WTC11 (cell line): ENCODE measurements at regions not wholly inside any gene's neighbourhood (a gene's known extent, or its start where the extent isn't known, plus 50 kb on each side); places are given as distances from the start of the nearest gene placed in this dataset.

Experiments
- ATAC-seq: fragments of 200-7000 bp; cut with Tn5 transposase; 2 replicates; pipeline ENCODE4 v1.10.0; 2021; ENCODE audit warnings: mild to moderate bottlenecking, moderate library complexity
- CTCF ChIA-PET: fragments of 300-600 bp; sonication (Branson Sonifier 250); formaldehyde crosslinking; loops from one replicate; lab custom pipeline; 2021; ENCODE audit warnings: antibody characterized with exemption; lab: Charles Lee
- POLR2A ChIA-PET: fragments of 350-600 bp; sonication (Branson Sonifier 250); formaldehyde crosslinking; loops from one replicate; lab custom pipeline; 2021; ENCODE audit warnings: antibody characterized with exemption; lab: Charles Lee
- DNase-seq: peaks from one replicate; pipeline ENCODE4 v3.0.0; 2021; ENCODE audit warnings: low spot score
- H3K27ac Mint-ChIP-seq: 2 replicates; pipeline ENCODE4 v1.8.0; 2021; ENCODE audit warnings: mixed read lengths
- H3K27me3 Mint-ChIP-seq: 2 replicates; pipeline ENCODE4 v1.8.0; 2021; ENCODE audit warnings: low read depth, mild to moderate bottlenecking, moderate library complexity, mixed read lengths
- H3K36me3 Mint-ChIP-seq: 2 replicates; pipeline ENCODE4 v1.8.0; 2021; ENCODE audit warnings: mixed read lengths
- H3K4me1 Mint-ChIP-seq: 2 replicates; pipeline ENCODE4 v1.8.0; 2022; ENCODE audit warnings: mixed read lengths
- H3K4me3 Mint-ChIP-seq: 2 replicates; pipeline ENCODE4 v1.8.0; 2021; ENCODE audit warnings: mild to moderate bottlenecking, moderate library complexity, mixed read lengths
- H3K9me3 Mint-ChIP-seq: 2 replicates; pipeline ENCODE4 v1.8.0; 2021; ENCODE audit warnings: mixed read lengths
- ATF1 ChIP-seq: sonication (generic); formaldehyde crosslinking; IDR thresholded peaks from 2 replicates; pipeline ENCODE4 v1.8.1; 2023; ENCODE audit warnings: mild to moderate bottlenecking, moderate library complexity, missing genetic modification reagents
- ATF6 ChIP-seq: sonication (generic); formaldehyde crosslinking; IDR thresholded peaks from 2 replicates; pipeline ENCODE4 v1.8.1; 2023; ENCODE audit warnings: mild to moderate bottlenecking, missing genetic modification reagents
- E2F4 ChIP-seq: sonication (generic); formaldehyde crosslinking; IDR thresholded peaks from 2 replicates; pipeline ENCODE4 v1.8.1; 2022; ENCODE audit warnings: low read depth, mild to moderate bottlenecking, moderate library complexity, missing genetic modification reagents, borderline replicate concordance
- EMX1 ChIP-seq: fragments of 250-450 bp; sonication (Bioruptor Pico); IDR thresholded peaks from 2 replicates; pipeline ENCODE4 v1.8.0; 2021; ENCODE audit warnings: mild to moderate bottlenecking
- FOXJ3 ChIP-seq: sonication (generic); formaldehyde crosslinking; IDR thresholded peaks from 2 replicates; pipeline ENCODE4 v1.9.0; 2021; ENCODE audit warnings: missing genetic modification reagents, mild to moderate bottlenecking, borderline replicate concordance
- GABPB1 ChIP-seq: sonication (generic); formaldehyde crosslinking; IDR thresholded peaks from 2 replicates; pipeline ENCODE4 v1.8.1; 2023; ENCODE audit warnings: mild to moderate bottlenecking, missing genetic modification reagents
- HMGA2 ChIP-seq: fragments of 250-450 bp; sonication (Bioruptor Pico); IDR thresholded peaks from 2 replicates; pipeline ENCODE4 v1.4.0; 2021; ENCODE audit warnings: mild to moderate bottlenecking, moderate library complexity
- KAT7 ChIP-seq: sonication (generic); formaldehyde crosslinking; IDR thresholded peaks from 2 replicates; pipeline ENCODE4 v1.8.1; 2023; ENCODE audit warnings: missing genetic modification reagents, mild to moderate bottlenecking, borderline replicate concordance
- MXD4 ChIP-seq: fragments of 250-450 bp; sonication (Bioruptor Pico); IDR thresholded peaks from 2 replicates; pipeline ENCODE4 v1.8.0; 2021; ENCODE audit warnings: mild to moderate bottlenecking, moderate library complexity, borderline replicate concordance
- NFE2L1 ChIP-seq: sonication (generic); formaldehyde crosslinking; IDR thresholded peaks from 2 replicates; pipeline ENCODE4 v1.8.1; 2023; ENCODE audit warnings: missing genetic modification reagents
- NR3C1 ChIP-seq: sonication (generic); formaldehyde crosslinking; conservative IDR thresholded peaks from 2 replicates; pipeline ENCODE4 v1.8.1; 2023; ENCODE audit warnings: low read depth, mild to moderate bottlenecking, missing genetic modification reagents
- PREB ChIP-seq: sonication (generic); formaldehyde crosslinking; IDR thresholded peaks from 2 replicates; pipeline ENCODE4 v1.8.1; 2022; ENCODE audit warnings: mild to moderate bottlenecking, missing genetic modification reagents, moderate library complexity, borderline replicate concordance
- TEAD4 ChIP-seq: sonication (generic); formaldehyde crosslinking; IDR thresholded peaks from 2 replicates; pipeline ENCODE4 v1.8.0; 2022; ENCODE audit warnings: mild to moderate bottlenecking, missing genetic modification reagents
- ZBTB21 ChIP-seq: sonication (generic); formaldehyde crosslinking; IDR thresholded peaks from 2 replicates; pipeline ENCODE4 v1.8.1; 2023; ENCODE audit warnings: mild to moderate bottlenecking, missing genetic modification reagents, borderline replicate concordance
- ZNF138 ChIP-seq: sonication (generic); formaldehyde crosslinking; conservative IDR thresholded peaks from 2 replicates; pipeline ENCODE4 v1.8.1; 2022; ENCODE audit warnings: mild to moderate bottlenecking, moderate library complexity, missing genetic modification reagents
- ZNF219 ChIP-seq: sonication (generic); formaldehyde crosslinking; IDR thresholded peaks from 2 replicates; pipeline ENCODE4 v1.8.0; 2023; ENCODE audit warnings: missing genetic modification reagents, mild to moderate bottlenecking, borderline replicate concordance
- ZNF423 ChIP-seq: fragments of 250-450 bp; sonication (Bioruptor Pico); IDR thresholded peaks from 2 replicates; pipeline ENCODE4 v2.1.2; 2022; ENCODE audit warnings: mild to moderate bottlenecking, moderate library complexity
- ZSCAN18 ChIP-seq: fragments of 250-450 bp; sonication (Bioruptor Pico); IDR thresholded peaks from 2 replicates; pipeline ENCODE4 v2.1.2; 2022; ENCODE audit warnings: mild to moderate bottlenecking, moderate library complexity
- TF ChIP-seq, protein P1 (sequence below): sonication (generic); formaldehyde crosslinking; IDR thresholded peaks from 2 replicates; pipeline ENCODE4 v1.8.1; 2023; ENCODE audit warnings: mild to moderate bottlenecking, missing genetic modification reagents, borderline replicate concordance

DNA sequence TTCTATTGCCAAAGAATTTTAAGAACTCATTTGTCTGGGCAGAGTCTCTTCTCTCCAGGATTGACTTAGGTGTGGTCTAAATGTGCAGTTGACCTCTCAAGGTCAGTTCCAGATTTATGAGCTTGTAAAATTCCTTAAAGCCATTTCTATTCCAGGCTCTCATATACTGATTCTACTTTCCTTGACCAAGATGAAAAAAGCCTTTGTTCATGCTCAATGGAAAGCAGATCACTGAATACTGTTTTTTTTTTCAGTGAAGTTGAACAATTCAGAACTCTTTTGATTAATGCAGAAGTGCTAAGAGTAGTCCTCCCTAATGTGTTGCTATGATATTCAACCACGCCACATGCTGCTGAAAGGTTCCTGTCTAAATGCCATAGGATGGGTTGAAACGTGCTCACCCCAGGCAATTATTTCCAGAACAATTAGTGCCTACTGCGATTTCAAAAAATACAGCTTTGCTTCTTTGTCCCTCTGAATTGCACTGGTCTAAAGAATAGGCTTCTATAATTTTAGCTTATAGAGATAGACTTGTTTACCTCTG is 312.4 kb upstream of the PABPC5 start:
- ChIA-PET CTCF (no interaction called here), POLR2A (no interaction called here)
- no peak for ATAC-seq
- Mint-ChIP-seq H3K9me3 (peaks cover 1% of the 10 kb centered on the region), H3K27me3 (no peaks in the 10 kb centered on the region), H3K27ac (no peak overlapping the region), H3K4me1 (no peaks in the 10 kb centered on the region), H3K36me3 (no peaks in the 10 kb centered on the region), H3K4me3 (no peak overlapping the region)
- DNase-seq = no peak
- TF ChIP-seq TEAD4 (CRISPR knock-in tag) = no peak
- no peak for TF ChIP-seq ATF6
- TF ChIP-seq ZBTB21 (CRISPR knock-in tag) = no peak
- no peak for TF ChIP-seq NFE2L1 (CRISPR knock-in tag)
- TF ChIP-seq, protein P1, sequence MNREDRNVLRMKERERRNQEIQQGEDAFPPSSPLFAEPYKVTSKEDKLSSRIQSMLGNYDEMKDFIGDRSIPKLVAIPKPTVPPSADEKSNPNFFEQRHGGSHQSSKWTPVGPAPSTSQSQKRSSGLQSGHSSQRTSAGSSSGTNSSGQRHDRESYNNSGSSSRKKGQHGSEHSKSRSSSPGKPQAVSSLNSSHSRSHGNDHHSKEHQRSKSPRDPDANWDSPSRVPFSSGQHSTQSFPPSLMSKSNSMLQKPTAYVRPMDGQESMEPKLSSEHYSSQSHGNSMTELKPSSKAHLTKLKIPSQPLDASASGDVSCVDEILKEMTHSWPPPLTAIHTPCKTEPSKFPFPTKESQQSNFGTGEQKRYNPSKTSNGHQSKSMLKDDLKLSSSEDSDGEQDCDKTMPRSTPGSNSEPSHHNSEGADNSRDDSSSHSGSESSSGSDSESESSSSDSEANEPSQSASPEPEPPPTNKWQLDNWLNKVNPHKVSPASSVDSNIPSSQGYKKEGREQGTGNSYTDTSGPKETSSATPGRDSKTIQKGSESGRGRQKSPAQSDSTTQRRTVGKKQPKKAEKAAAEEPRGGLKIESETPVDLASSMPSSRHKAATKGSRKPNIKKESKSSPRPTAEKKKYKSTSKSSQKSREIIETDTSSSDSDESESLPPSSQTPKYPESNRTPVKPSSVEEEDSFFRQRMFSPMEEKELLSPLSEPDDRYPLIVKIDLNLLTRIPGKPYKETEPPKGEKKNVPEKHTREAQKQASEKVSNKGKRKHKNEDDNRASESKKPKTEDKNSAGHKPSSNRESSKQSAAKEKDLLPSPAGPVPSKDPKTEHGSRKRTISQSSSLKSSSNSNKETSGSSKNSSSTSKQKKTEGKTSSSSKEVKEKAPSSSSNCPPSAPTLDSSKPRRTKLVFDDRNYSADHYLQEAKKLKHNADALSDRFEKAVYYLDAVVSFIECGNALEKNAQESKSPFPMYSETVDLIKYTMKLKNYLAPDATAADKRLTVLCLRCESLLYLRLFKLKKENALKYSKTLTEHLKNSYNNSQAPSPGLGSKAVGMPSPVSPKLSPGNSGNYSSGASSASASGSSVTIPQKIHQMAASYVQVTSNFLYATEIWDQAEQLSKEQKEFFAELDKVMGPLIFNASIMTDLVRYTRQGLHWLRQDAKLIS (CRISPR knock-in tag) = no peak
- TF ChIP-seq KAT7 (CRISPR knock-in tag) = no peak
- TF ChIP-seq NR3C1 (CRISPR knock-in tag) = no peak

DNA sequence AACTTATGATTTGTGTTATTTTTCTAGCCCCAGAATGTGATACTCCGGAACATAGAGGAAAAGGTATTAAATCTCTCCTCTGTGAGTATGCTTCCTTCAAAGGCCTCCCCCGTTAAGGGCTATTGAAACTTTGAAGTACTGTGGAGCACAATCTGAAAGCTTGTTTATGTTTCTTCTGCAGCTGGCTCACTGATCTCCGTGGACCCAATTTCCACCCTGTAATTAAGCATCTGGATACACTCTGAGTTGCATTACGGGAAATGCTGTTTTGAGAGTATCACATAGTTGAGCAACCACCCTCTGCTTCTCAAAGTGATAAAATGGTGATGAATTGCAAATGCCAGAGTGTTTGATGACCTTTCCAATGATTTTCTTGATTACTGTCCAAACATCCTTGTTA is 296.8 kb upstream of the PABPC5 start:
- Mint-ChIP-seq H3K4me1 (no peaks in the 10 kb centered on the region), H3K9me3 (peaks cover 14% of the 10 kb centered on the region), H3K27me3 (no peaks in the 10 kb centered on the region), H3K36me3 (peaks cover 11% of the 10 kb centered on the region), H3K27ac (no peak overlapping the region), H3K4me3 (no peak overlapping the region)
- ChIA-PET CTCF (no interaction called here), POLR2A (no interaction called here)
- DNase-seq (no peak), ATAC-seq (no peak)
- no peak for TF ChIP-seq ATF1 (CRISPR knock-in tag)
- no peak for TF ChIP-seq FOXJ3 (CRISPR knock-in tag)
- no peak for TF ChIP-seq PREB (CRISPR knock-in tag)
- no peak for TF ChIP-seq ZNF219 (CRISPR knock-in tag)
- TF ChIP-seq ZNF423 (CRISPR knock-in tag) = no peak
- TF ChIP-seq MXD4 (CRISPR knock-in tag) = no peak
- no peak for TF ChIP-seq ZNF138 (CRISPR knock-in tag)
- no peak for TF ChIP-seq EMX1 (CRISPR knock-in tag)
- TF ChIP-seq ZSCAN18 (CRISPR knock-in tag) = no peak
- TF ChIP-seq HMGA2 = no peak
- no peak for TF ChIP-seq E2F4 (CRISPR knock-in tag)
- no peak for TF ChIP-seq GABPB1 (CRISPR knock-in tag)
